GM19395 (cell line): ENCODE measurements at regions not wholly inside any gene's neighbourhood (a gene's known extent, or its start where the extent isn't known, plus 50 kb on each side); places are given as distances from the start of the nearest gene placed in this dataset.

ENCODE experiments used
- ATAC-seq: cut with Tn5 transposase; IDR thresholded peaks from one replicate; pipeline ENCODE4 v1.9.1; 2021; ENCODE audit warnings: mild to moderate bottlenecking, moderate library complexity; ENCODE audit not compliant: unreplicated experiment

GRCh38 chrX:17206584-17206983 lies 168.4 kb upstream of the NHS start:
- no peak for ATAC-seq

- ATAC-seq = no peak
Measured at GRCh38 chrX:17214962-17215361, 160.0 kb upstream of the NHS start.

GRCh38 chrX:17226736-17227135 lies 148.3 kb upstream of the NHS start:
- no peak for ATAC-seq

- ATAC-seq = no peak
Measured at GRCh38 chrX:17237146-17237545, 137.9 kb upstream of the NHS start.

- ATAC-seq = peak; percentile 75
Measured at GRCh38 chrX:17242470-17242869, 132.5 kb upstream of the NHS start.

GRCh38 chrX:17247144-17247543 lies 127.9 kb upstream of the NHS start:
- ATAC-seq = no peak

- ATAC-seq = no peak
Measured at GRCh38 chrX:17262123-17262522, 112.9 kb upstream of the NHS start.

- no peak for ATAC-seq
Measured at GRCh38 chrX:17266136-17266535, 108.9 kb upstream of the NHS start.

GRCh38 chrX:17278961-17279360 lies 96.0 kb upstream of the NHS start:
- no peak for ATAC-seq

- no peak for ATAC-seq
Measured at GRCh38 chrX:17285983-17286382, 89.0 kb upstream of the NHS start.

- no peak for ATAC-seq
Measured at GRCh38 chrX:17291171-17291900, 83.7 kb upstream of the NHS start.

GRCh38 chrX:17292111-17292527 lies 82.9 kb upstream of the NHS start:
- no peak for ATAC-seq

- ATAC-seq = no peak
Measured at GRCh38 chrX:17294561-17294960, 80.4 kb upstream of the NHS start.

GRCh38 chrX:17295791-17296190 lies 79.2 kb upstream of the NHS start:
- ATAC-seq = no peak

- ATAC-seq = no peak
Measured at GRCh38 chrX:17298564-17298963, 76.4 kb upstream of the NHS start.

GRCh38 chrX:17299206-17299605 lies 75.8 kb upstream of the NHS start:
- ATAC-seq = no peak

GRCh38 chrX:17323397-17323796 lies 51.6 kb upstream of the NHS start:
- ATAC-seq = no peak
